ENCODE measurements at regions not wholly inside any gene's neighbourhood (a gene's known extent, or its start where the extent isn't known, plus 50 kb on each side); places are given as distances from the start of the nearest gene placed in this dataset.

DNA sequence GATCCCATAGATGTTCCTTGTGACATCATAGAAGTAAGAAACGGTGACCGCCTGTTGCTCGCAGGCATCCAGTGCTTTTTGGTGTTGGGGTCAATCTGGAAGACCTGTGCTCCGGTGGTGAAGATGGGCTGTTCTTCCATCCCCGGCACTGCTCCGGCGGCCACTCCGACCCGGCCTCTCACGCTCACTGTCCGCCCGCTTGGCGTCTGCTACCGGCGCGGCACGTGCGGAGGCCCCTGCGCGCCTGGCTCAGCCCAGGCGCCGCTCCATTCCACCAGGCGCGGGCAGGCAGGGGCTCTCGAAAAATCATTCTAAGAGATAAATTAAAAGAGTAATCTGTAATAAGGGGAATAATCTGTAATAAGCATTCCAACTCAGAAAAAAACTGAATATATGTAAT is 934.5 kb downstream of the TMEM121 start:
- TF ChIP-seq, protein P1, sequence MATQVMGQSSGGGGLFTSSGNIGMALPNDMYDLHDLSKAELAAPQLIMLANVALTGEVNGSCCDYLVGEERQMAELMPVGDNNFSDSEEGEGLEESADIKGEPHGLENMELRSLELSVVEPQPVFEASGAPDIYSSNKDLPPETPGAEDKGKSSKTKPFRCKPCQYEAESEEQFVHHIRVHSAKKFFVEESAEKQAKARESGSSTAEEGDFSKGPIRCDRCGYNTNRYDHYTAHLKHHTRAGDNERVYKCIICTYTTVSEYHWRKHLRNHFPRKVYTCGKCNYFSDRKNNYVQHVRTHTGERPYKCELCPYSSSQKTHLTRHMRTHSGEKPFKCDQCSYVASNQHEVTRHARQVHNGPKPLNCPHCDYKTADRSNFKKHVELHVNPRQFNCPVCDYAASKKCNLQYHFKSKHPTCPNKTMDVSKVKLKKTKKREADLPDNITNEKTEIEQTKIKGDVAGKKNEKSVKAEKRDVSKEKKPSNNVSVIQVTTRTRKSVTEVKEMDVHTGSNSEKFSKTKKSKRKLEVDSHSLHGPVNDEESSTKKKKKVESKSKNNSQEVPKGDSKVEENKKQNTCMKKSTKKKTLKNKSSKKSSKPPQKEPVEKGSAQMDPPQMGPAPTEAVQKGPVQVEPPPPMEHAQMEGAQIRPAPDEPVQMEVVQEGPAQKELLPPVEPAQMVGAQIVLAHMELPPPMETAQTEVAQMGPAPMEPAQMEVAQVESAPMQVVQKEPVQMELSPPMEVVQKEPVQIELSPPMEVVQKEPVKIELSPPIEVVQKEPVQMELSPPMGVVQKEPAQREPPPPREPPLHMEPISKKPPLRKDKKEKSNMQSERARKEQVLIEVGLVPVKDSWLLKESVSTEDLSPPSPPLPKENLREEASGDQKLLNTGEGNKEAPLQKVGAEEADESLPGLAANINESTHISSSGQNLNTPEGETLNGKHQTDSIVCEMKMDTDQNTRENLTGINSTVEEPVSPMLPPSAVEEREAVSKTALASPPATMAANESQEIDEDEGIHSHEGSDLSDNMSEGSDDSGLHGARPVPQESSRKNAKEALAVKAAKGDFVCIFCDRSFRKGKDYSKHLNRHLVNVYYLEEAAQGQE (IDR thresholded peaks at IDR 0.05; ENCODE audit: unreplicated experiment) = no peak
- TF ChIP-seq, protein P2, sequence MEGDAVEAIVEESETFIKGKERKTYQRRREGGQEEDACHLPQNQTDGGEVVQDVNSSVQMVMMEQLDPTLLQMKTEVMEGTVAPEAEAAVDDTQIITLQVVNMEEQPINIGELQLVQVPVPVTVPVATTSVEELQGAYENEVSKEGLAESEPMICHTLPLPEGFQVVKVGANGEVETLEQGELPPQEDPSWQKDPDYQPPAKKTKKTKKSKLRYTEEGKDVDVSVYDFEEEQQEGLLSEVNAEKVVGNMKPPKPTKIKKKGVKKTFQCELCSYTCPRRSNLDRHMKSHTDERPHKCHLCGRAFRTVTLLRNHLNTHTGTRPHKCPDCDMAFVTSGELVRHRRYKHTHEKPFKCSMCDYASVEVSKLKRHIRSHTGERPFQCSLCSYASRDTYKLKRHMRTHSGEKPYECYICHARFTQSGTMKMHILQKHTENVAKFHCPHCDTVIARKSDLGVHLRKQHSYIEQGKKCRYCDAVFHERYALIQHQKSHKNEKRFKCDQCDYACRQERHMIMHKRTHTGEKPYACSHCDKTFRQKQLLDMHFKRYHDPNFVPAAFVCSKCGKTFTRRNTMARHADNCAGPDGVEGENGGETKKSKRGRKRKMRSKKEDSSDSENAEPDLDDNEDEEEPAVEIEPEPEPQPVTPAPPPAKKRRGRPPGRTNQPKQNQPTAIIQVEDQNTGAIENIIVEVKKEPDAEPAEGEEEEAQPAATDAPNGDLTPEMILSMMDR (conservative IDR thresholded peaks at IDR 0.05; ENCODE audit: low read depth in 2 of 2) = no peak
- TF ChIP-seq POLR2AphosphoS5 (IDR thresholded peaks at IDR 0.05; ENCODE audit: low read depth) = no peak
- no peak for TF ChIP-seq EZH2 (IDR thresholded peaks at IDR 0.05; ENCODE audit: low read depth, unreplicated experiment)
- TF ChIP-seq, protein P3, sequence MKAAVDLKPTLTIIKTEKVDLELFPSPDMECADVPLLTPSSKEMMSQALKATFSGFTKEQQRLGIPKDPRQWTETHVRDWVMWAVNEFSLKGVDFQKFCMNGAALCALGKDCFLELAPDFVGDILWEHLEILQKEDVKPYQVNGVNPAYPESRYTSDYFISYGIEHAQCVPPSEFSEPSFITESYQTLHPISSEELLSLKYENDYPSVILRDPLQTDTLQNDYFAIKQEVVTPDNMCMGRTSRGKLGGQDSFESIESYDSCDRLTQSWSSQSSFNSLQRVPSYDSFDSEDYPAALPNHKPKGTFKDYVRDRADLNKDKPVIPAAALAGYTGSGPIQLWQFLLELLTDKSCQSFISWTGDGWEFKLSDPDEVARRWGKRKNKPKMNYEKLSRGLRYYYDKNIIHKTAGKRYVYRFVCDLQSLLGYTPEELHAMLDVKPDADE (IDR thresholded peaks at IDR 0.05) = no peak
- TF ChIP-seq EZH2phosphoT487 (IDR thresholded peaks at IDR 0.05; ENCODE audit: unreplicated experiment) = no peak
- no peak for TF ChIP-seq STAT1 (IDR thresholded peaks at IDR 0.05; ENCODE audit: unreplicated experiment)
- TF ChIP-seq NANOG (IDR thresholded peaks at IDR 0.05; ENCODE audit: borderline replicate concordance) = no peak
- no peak for TF ChIP-seq ZNF114 (CRISPR knock-in tag; IDR thresholded peaks at IDR 0.05)
